Endothelial cell of umbilical vein (primary cell): ENCODE measurements at regions not wholly inside any gene's neighbourhood (a gene's known extent, or its start where the extent isn't known, plus 50 kb on each side); places are given as distances from the start of the nearest gene placed in this dataset.

Experiments used
- BruUV-seq: library from RNA; stranded (reverse); fragments of 400-500 nt; replicated peaks from 2 replicates; lab custom pipeline; 2021; lab: Mats Ljungman, UMichigan
- CTCF ChIA-PET: fragments of 300-600, 350-600 bp; sonication (Branson Sonifier 250); formaldehyde crosslinking; loops from one replicate; lab custom pipeline; 2021; ENCODE audit warnings: antibody characterized with exemption, inconsistent platforms; lab: Charles Lee
- POLR2A ChIA-PET: fragments of 300-600, 350-600 bp; sonication (Branson Sonifier 250); formaldehyde crosslinking; loops from one replicate; lab custom pipeline; 2021; ENCODE audit warnings: antibody characterized with exemption, inconsistent platforms; lab: Charles Lee
- DNase-seq: peaks from one replicate; pipeline ENCODE4 v3.0.0-alpha.2; 2011; ENCODE audit warnings: low read depth, low spot score
- FAIRE-seq: peaks from 2 replicates; lab custom pipeline; 2011; peaks lifted over from hg19 to GRCh38; lab: Jason Lieb, UNC
- H2AFZ ChIP-seq: 2 replicates; pipeline ENCODE4 v1.6.0; 2012; ENCODE audit warnings: low read depth, low read length, control low read depth, inconsistent platforms
- H3K27ac ChIP-seq: 2 replicates; pipeline ENCODE4 v1.5.1; 2011; ENCODE audit warnings: low read depth, mild to moderate bottlenecking, control low read depth, low read length, moderate library complexity; ENCODE audit not compliant: insufficient read depth
- H3K27me3 ChIP-seq, 2 experiments: 2 replicates each; pipeline versions ENCODE4 v1.6.0 to v1.6.1; 2011; ENCODE audit warnings: low read length in 2 of 2, mixed read lengths in 1 of 2; ENCODE audit not compliant: control insufficient read depth in 2 of 2, insufficient read depth in 2 of 2
- H3K36me3 ChIP-seq, 2 experiments: 2 replicates in 1 of 2; 3 replicates in 1 of 2; pipeline ENCODE4 v1.5.1; 2011; ENCODE audit warnings: low read length in 2 of 2, mild to moderate bottlenecking in 1 of 2, moderate library complexity in 1 of 2; ENCODE audit not compliant: control insufficient read depth in 2 of 2, insufficient read depth in 2 of 2; ENCODE audit errors: extremely low read depth in 1 of 2
- H3K4me1 ChIP-seq: 3 replicates; pipeline ENCODE4 v1.5.1; 2011; ENCODE audit warnings: mild to moderate bottlenecking, low read length; ENCODE audit not compliant: control insufficient read depth, insufficient read depth; ENCODE audit errors: extremely low read depth
- H3K4me2 ChIP-seq: 2 replicates; pipeline ENCODE4 v1.6.1; 2011; ENCODE audit warnings: low read length, control low read depth, mixed read lengths; ENCODE audit not compliant: insufficient read depth
- H3K4me3 ChIP-seq, 3 experiments: fragments of 200-600 bp in 1 of 3; sonication (generic), shearing (Covaris generic) in 1 of 3; replicated peaks in 1 of 3; 2 replicates each; pipeline ENCODE4 v1.5.1; 2011 to 2016; ENCODE audit warnings: control low read depth in 3 of 3, low read length in 3 of 3, mild to moderate bottlenecking in 2 of 3, inconsistent platforms in 1 of 3, low read depth in 1 of 3, moderate library complexity in 1 of 3; ENCODE audit not compliant: insufficient read depth in 1 of 3
- H3K79me2 ChIP-seq: 2 replicates; pipeline ENCODE4 v1.6.0; 2012; ENCODE audit warnings: low read length, inconsistent platforms; ENCODE audit not compliant: control insufficient read depth, insufficient read depth
- H3K9ac ChIP-seq: replicated peaks from 2 replicates; pipeline ENCODE3; 2011; ENCODE audit warnings: low read length, control low read depth; ENCODE audit not compliant: insufficient read depth; ENCODE audit errors: extremely low read depth
- H3K9me1 ChIP-seq: replicated peaks from 3 replicates; pipeline ENCODE4 v1.6.0; 2011; ENCODE audit warnings: mild to moderate bottlenecking, low read length; ENCODE audit not compliant: control insufficient read depth, insufficient read depth; ENCODE audit errors: extremely low read depth
- H3K9me3 ChIP-seq: replicated peaks from 2 replicates; pipeline ENCODE4 v1.5.1; 2012; ENCODE audit warnings: low read length, inconsistent platforms; ENCODE audit not compliant: control insufficient read depth, insufficient read depth
- H4K20me1 ChIP-seq: replicated peaks from 2 replicates; pipeline ENCODE3; 2011; ENCODE audit warnings: mild to moderate bottlenecking, low read length; ENCODE audit not compliant: control insufficient read depth, insufficient read depth; ENCODE audit errors: extremely low read depth
- CTCF ChIP-seq, 2 donors: IDR thresholded peaks; 1 replicate in 1 of 2; 2 replicates in 1 of 2; pipeline ENCODE4 v1.5.1; 2011; ENCODE audit warnings: low read length in 2 of 2, mild to moderate bottlenecking in 2 of 2, moderate library complexity in 2 of 2, control low read depth in 1 of 2, inconsistent platforms in 1 of 2, low read depth in 1 of 2; ENCODE audit not compliant: insufficient read depth in 1 of 2; ENCODE audit errors: extremely low read depth in 1 of 2
- EZH2 ChIP-seq: IDR thresholded peaks from 2 replicates; pipeline ENCODE4 v1.6.1; 2012; ENCODE audit warnings: borderline replicate concordance, low read depth, mild to moderate bottlenecking, moderate library complexity, low read length, inconsistent platforms; ENCODE audit not compliant: severe bottlenecking
- FOS ChIP-seq: IDR thresholded peaks from 2 replicates; pipeline ENCODE4 v1.6.1; 2011; ENCODE audit warnings: mild to moderate bottlenecking, low read length, moderate library complexity, borderline replicate concordance; ENCODE audit not compliant: insufficient read depth
- GATA2 ChIP-seq: IDR thresholded peaks from 2 replicates; pipeline ENCODE4 v1.7.0; 2011; ENCODE audit warnings: low read depth, mild to moderate bottlenecking, moderate library complexity, mixed read lengths, low read length; ENCODE audit not compliant: insufficient read length, insufficient read depth
- JUN ChIP-seq: IDR thresholded peaks from 2 replicates; pipeline ENCODE4 v1.6.1; 2011; ENCODE audit warnings: borderline replicate concordance, low read depth; ENCODE audit not compliant: insufficient read length, insufficient read depth
- MYC ChIP-seq: IDR thresholded peaks from one replicate; pipeline ENCODE4 v1.6.1; 2011; ENCODE audit warnings: mild to moderate bottlenecking, low read depth, low read length
- POLR2A ChIP-seq: IDR thresholded peaks from 2 replicates; pipeline ENCODE4 v1.6.1; 2012; ENCODE audit warnings: low read depth, mild to moderate bottlenecking, control low read depth, low read length
- POLR2AphosphoS5 ChIP-seq: IDR thresholded peaks from 2 replicates; pipeline ENCODE4 v1.6.1; 2012; ENCODE audit warnings: low read depth, mild to moderate bottlenecking, control low read depth, low read length, moderate library complexity; ENCODE audit not compliant: insufficient read depth
- dilution Hi-C: fragments of 300-500 bp; cut with MboI; formaldehyde crosslinking; loops from one replicate; pipeline ENCODE4 v1.15.0; 2019; ENCODE audit warnings: low sequenced_read_pairs; ENCODE audit not compliant: extremely low pct_ligation_motif_present
- intact Hi-C: fragments of 100-400 bp; cut with micrococcal nuclease; formaldehyde crosslinking; loops from one replicate; pipeline ENCODE4 v1.10.0; 2022
- TF ChIP-seq, protein P1 (sequence below): IDR thresholded peaks from 2 replicates; pipeline ENCODE4 v1.6.1; 2011; ENCODE audit not compliant: insufficient read depth, insufficient read length

DNA sequence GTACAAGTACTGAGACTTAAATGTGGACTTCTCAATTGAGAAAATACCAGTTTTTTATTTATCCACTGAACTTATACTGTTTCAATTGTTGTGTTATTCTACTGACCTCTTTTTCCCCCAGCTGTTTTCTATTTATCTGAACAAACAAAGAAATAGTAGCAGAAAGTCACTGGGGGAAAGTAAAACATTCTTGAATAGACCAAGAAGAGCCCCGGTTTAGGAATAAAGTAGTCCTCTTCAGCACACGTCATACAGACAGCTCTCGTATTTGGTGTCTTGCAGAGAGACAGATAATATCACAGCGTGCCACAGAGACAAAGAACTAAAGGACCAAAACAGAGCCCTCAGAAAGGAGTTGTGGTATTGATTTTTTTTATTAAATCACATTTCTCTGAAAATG lies 1159.1 kb upstream of the CDH8 start:
- no peaks in the 10 kb centered on the region for H3K79me2 ChIP-seq
- H4K20me1 ChIP-seq: no peaks in the 10 kb centered on the region
- POLR2A ChIA-PET: no interaction called here
- FAIRE-seq: no peak
- BruUV-seq: no TSS peak
- no peak overlapping the region for H2AFZ ChIP-seq
- H3K36me3 ChIP-seq: no peaks in the 10 kb centered on the region
- H3K4me2 ChIP-seq: no peak overlapping the region
- TF ChIP-seq EZH2: no peak
- no peak for TF ChIP-seq GATA2
- no peak for TF ChIP-seq POLR2A
- TF ChIP-seq CTCF (IDR thresholded peaks at IDR 0.05; ENCODE audit: extremely low read depth in 1 of 2, insufficient read depth in 1 of 2, low read depth in 1 of 2, low read length in 2 of 2): no peak
- no peak for TF ChIP-seq JUN
- TF ChIP-seq MYC: no peak
- TF ChIP-seq, protein P1, sequence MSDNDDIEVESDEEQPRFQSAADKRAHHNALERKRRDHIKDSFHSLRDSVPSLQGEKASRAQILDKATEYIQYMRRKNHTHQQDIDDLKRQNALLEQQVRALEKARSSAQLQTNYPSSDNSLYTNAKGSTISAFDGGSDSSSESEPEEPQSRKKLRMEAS: no peak
- TF ChIP-seq FOS: no peak
- TF ChIP-seq POLR2AphosphoS5: no peak
- H3K27me3 ChIP-seq: no peaks in the 10 kb centered on the region
- H3K9ac ChIP-seq: no peak overlapping the region
- CTCF ChIA-PET: no interaction called here
- dilution Hi-C loops: no loop called here
- DNase-seq: no peak
- H3K4me1 ChIP-seq: no peaks in the 10 kb centered on the region
- H3K9me3 ChIP-seq: no peaks in the 10 kb centered on the region
- intact Hi-C loops: no loop called here
- H3K4me3 ChIP-seq: no peak overlapping the region
- no peak overlapping the region for H3K27ac ChIP-seq
- H3K9me1 ChIP-seq: no peaks in the 10 kb centered on the region
